ENCODE measurements at regions not wholly inside any gene's neighbourhood (a gene's known extent, or its start where the extent isn't known, plus 50 kb on each side); places are given as distances from the start of the nearest gene placed in this dataset.

- Histone ChIP-seq H3K36me3 (no peaks in the 10 kb centered on the region), H3K4me3 (no peak overlapping the region), H3K27me3 (no peaks in the 10 kb centered on the region), H3K27ac (no peak overlapping the region), H3K4me1 (no peaks in the 10 kb centered on the region), H3K9me3 (no peaks in the 10 kb centered on the region)
- no peak for DNase-seq (ENCODE audit: low spot score in 2 of 2)
- no peak for TF ChIP-seq POLR2A (IDR thresholded peaks at IDR 0.05)
- TF ChIP-seq POLR2AphosphoS5 (IDR thresholded peaks at IDR 0.05) = no peak
- TF ChIP-seq CTCF (IDR thresholded peaks at IDR 0.05) = no peak
- intact Hi-C loops (cut with DNase I; ENCODE audit: low total_unique reads) = no loop called here
These were observed 256.4 kb downstream of the FZD1 start for GRCh38 chr7:91520645-91521044.

GRCh38 chr7:91526404-91526803, 262.2 kb downstream of the FZD1 start:
- intact Hi-C loops (cut with DNase I; ENCODE audit: low total_unique reads) = no loop called here
- Histone ChIP-seq H3K27ac (no peak overlapping the region), H3K9me3 (peaks cover 0 to under 1% of the 10 kb centered on the region in 2 donors), H3K4me3 (no peak overlapping the region), H3K27me3 (no peaks in the 10 kb centered on the region), H3K4me1 (no peaks in the 10 kb centered on the region), H3K36me3 (no peaks in the 10 kb centered on the region)
- no peak for TF ChIP-seq POLR2AphosphoS5 (IDR thresholded peaks at IDR 0.05)
- no peak for TF ChIP-seq POLR2A (IDR thresholded peaks at IDR 0.05)
- no peak for TF ChIP-seq CTCF (IDR thresholded peaks at IDR 0.05)
- DNase-seq (ENCODE audit: low spot score in 2 of 2) = no peak

- intact Hi-C loops (cut with DNase I; ENCODE audit: low total_unique reads) = no loop called here
These were observed 263.2 kb downstream of the FZD1 start for GRCh38 chr7:91527460-91527859.

GRCh38 chr7:91533996-91534395, 269.8 kb downstream of the FZD1 start:
- intact Hi-C loops (cut with DNase I; ENCODE audit: low total_unique reads) = no loop called here
- no peaks in the 10 kb centered on the region for H3K4me1 ChIP-seq
- TF ChIP-seq CTCF (IDR thresholded peaks at IDR 0.05) = no peak
- no peak for TF ChIP-seq POLR2AphosphoS5 (IDR thresholded peaks at IDR 0.05)
- H3K27ac ChIP-seq = no peak overlapping the region
- H3K36me3 ChIP-seq = no peaks in the 10 kb centered on the region
- peaks cover 0 to 6% of the 10 kb centered on the region in 2 donors for H3K9me3 ChIP-seq
- no peak overlapping the region for H3K4me3 ChIP-seq
- DNase-seq (ENCODE audit: low spot score in 2 of 2) = no peak
- H3K27me3 ChIP-seq = no peaks in the 10 kb centered on the region

More at GRCh38 chr7:91527460-91527859, 263.2 kb downstream of the FZD1 start:
- TF ChIP-seq POLR2A (IDR thresholded peaks at IDR 0.05) (no peak), POLR2AphosphoS5 (IDR thresholded peaks at IDR 0.05) (no peak), CTCF (IDR thresholded peaks at IDR 0.05) (no peak)
- H3K27ac ChIP-seq = no peak overlapping the region
- no peaks in the 10 kb centered on the region for H3K36me3 ChIP-seq
- peaks cover 0 to 6% of the 10 kb centered on the region in 2 donors for H3K9me3 ChIP-seq
- H3K4me3 ChIP-seq = no peak overlapping the region
- no peaks in the 10 kb centered on the region for H3K4me1 ChIP-seq
- H3K27me3 ChIP-seq = no peaks in the 10 kb centered on the region
- no peak for DNase-seq (ENCODE audit: low spot score in 2 of 2)

- TF ChIP-seq POLR2A (IDR thresholded peaks at IDR 0.05) = no peak
- no peak for TF ChIP-seq POLR2AphosphoS5 (IDR thresholded peaks at IDR 0.05)
- TF ChIP-seq CTCF (IDR thresholded peaks at IDR 0.05) = no peak
- no peaks in the 10 kb centered on the region for H3K36me3 ChIP-seq
- no peak overlapping the region for H3K4me3 ChIP-seq
- H3K27me3 ChIP-seq = no peaks in the 10 kb centered on the region
- H3K9me3 ChIP-seq = no peaks in the 10 kb centered on the region
- intact Hi-C loops (cut with DNase I; ENCODE audit: low total_unique reads) = no loop called here
- H3K4me1 ChIP-seq = no peaks in the 10 kb centered on the region
- no peak overlapping the region for H3K27ac ChIP-seq
- no peak for DNase-seq (ENCODE audit: low spot score in 2 of 2)
These were observed 273.3 kb downstream of the FZD1 start for GRCh38 chr7:91537260-91538152.
